GM18907 (cell line): ENCODE measurements at regions not wholly inside any gene's neighbourhood (a gene's known extent, or its start where the extent isn't known, plus 50 kb on each side); places are given as distances from the start of the nearest gene placed in this dataset.
"Not testable (repeated sequence)": the region's sequence is repeated elsewhere in the genome, so short reads cannot be mapped to it uniquely, and the experiment has no call there.

Experiments
- ATAC-seq: cut with Tn5 transposase; IDR thresholded peaks from one replicate; pipeline ENCODE4 v1.9.1; 2021; ENCODE audit warnings: mild to moderate bottlenecking, moderate library complexity; ENCODE audit not compliant: unreplicated experiment

- ATAC-seq, result no peak
These were observed 259.1 kb upstream of the MKLN1 start for GRCh38 chr7:131068604-131069021.

GRCh38 chr7:131071786-131072504 lies 255.7 kb upstream of the MKLN1 start:
- ATAC-seq, result no peak

DNA sequence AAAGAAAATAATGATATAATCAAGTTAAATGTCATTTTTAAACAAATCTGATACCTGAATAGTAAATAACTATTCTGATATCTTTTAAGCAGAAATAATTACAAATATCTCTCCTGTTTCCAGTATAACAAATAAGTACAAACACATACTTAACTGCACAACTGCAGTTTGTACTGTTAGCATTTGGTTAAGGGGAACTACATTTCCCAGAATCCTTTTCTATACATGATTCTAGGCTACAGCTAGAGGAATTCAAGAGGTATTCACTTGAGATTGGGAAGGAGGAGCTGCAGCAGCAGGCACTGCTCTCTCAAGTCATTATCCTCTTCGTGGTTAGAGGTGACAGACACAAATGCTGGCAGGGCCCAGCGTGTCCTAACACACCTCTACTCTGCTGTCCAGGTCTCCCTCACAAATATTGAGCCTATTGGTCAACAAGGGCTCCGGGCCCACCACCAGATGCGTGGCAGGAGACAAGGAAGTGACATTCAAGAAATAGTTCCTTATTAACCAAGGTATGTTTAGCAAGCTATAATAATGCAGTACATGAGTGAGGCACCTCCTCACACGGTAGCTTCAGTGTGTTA lies 255.1 kb upstream of the MKLN1 start:
- no peak for ATAC-seq

- ATAC-seq, result no peak
These were observed 253.6 kb upstream of the MKLN1 start for GRCh38 chr7:131074043-131074442.

DNA sequence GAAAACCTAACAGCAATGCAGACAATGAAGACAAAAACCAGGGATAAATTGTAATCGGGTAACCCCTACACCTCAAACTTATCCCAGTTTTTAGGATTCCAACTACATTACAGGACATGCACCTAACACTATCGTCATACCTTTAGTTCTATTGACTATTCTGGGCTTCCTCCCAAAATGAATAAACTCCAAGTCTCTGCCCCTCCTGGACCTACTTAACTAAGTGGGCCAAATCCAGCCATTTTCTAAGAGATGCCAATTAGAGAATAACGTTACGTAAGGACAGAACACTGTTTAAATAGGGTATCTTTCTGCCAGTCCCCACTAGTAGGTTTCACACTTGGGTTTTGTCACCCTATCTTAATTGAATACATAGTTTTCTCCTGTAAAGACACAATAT lies 253.1 kb upstream of the MKLN1 start:
- no peak for ATAC-seq

DNA sequence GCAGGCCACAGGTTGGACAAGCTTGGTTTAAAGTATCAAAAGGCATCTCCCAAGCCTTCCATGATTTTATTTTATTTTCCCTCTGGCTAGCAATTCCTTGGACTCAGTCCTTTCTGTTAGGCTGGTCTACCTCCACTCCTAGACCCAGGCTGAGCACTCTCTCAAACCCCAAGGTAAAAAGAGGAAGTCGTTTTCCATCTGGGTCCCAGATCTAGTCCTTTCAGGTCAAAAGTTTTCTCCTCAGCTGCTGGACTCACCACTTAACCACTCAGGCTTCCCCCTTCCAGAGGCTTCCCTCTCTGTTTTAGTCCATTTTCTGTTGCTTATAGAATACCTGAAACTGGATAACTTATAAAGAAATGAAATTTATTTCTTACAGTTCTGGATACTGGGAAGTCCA lies 252.3 kb upstream of the MKLN1 start:
- ATAC-seq, result no peak

- no peak for ATAC-seq
These were observed 251.6 kb upstream of the MKLN1 start for GRCh38 chr7:131076032-131076431.

- no peak for ATAC-seq
These were observed 250.9 kb upstream of the MKLN1 start for GRCh38 chr7:131076711-131077181.

DNA sequence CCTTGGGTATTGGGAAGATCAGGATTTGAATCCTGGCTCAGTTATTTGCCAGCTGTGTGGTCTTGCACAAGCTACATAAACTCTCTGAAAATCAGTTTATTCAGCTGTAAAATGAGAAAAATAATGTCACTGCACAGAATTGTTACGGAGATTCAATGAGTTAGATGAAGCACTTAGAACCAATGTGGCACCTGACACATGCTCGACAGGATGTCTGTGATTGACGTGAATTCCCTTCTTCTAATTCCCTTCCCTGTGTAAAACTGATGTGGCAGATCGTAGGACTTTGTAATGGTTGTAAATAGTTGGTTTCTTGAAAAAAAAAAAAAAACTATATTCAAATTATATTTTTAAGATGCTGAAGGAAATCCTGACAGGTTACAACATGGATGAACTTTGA lies 249.9 kb upstream of the MKLN1 start:
- no peak for ATAC-seq

DNA sequence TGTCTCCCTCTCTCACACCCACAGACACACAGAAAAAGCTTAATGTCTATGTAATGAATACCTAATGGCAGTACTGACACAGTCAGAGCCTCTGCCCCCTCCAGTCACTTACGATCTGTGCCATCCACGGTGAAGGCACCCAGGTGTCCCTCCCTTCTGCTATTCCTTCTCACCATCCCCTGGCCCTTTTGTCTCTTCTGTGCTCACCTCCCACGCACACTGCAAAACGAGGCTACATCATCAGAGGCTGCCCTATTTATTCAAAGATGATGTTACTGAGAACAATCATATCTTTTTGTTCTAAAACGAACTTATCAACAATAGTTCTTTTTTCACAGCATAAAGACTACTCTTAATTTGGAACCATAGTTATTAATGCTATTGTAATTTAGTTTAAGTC lies 246.9 kb upstream of the MKLN1 start:
- ATAC-seq, result no peak

DNA sequence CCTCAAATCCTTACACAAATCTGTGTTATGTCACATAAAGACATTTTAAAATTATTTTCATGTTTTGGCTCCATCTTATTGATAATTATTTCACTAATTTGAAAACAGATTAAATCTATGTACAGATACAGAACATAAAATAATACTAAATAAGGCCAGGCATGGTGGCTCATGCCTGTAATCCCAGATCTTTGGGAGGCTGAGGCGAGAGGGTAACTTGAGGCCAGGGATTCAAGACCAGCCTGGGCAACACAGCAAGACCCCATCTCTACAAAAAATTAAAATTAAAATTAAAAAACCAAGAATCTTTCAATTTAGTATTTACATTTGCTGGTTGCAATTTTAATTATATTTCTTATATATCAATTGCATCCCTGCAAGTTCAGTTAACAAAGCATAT lies 246.4 kb upstream of the MKLN1 start:
- ATAC-seq, result no peak

GRCh38 chr7:131083781-131084180 lies 243.9 kb upstream of the MKLN1 start:
- ATAC-seq, result no peak

GRCh38 chr7:131084336-131084735 lies 243.3 kb upstream of the MKLN1 start:
- not testable (repeated sequence) for ATAC-seq

- ATAC-seq, result no peak
These were observed 239.7 kb upstream of the MKLN1 start for GRCh38 chr7:131087756-131088658.

- ATAC-seq, result no peak
These were observed 237.5 kb upstream of the MKLN1 start for GRCh38 chr7:131090188-131090587.

DNA sequence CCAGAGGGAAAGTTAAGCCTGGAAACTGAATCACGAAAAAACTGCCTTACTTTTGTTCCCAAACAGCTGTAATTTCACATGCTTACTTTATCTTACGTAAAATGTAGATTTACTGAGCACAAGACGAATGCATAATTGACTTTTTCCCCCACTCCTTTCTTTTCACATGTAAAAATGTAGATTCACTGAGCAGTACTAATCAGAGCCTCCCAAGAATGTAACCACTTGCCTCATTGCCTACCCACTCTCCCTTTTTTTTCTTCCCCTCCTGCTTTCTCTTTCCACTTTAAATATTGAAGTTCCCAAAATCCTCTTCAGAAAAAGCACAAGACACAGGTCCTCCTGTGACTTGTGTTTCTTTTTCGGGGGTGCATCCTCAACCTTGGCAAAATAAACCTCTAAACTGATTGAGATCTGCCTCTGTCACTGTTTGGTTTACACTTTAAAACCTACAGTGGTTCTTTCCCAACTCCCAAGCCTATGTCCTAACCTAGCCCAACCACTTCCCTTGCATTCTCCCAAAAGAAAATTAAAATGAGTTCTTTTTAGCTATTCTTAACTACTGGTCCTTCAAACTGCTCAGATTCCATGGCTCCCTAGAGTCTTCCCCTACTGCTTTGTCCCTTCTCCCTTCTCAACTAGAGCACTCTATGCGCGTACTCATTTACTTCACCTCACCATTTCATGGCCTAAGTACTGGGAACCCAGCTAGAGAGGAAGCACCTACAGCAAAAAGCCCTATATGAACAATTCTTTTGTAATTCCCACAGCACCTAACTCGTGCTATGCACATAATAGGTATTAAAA lies 236.6 kb upstream of the MKLN1 start:
- ATAC-seq, result no peak

DNA sequence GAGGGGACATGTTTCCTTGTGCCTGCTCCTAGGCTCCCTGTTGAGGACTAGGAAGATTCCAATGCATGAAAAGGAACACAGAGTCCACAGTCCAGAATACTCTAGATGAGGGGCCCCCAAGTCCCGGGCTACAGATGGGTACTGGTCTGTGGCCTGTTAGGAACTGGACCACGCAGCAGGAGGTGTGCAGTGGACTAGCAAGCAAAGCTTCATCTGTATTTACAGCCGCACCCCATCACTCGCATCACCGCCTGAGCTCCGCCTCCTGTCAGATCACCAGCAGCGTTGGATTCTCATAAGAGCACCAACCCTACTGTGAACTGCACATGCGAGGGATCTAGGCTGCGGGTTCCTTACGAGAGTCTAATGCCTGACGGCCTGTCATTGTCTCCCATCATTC lies 233.0 kb upstream of the MKLN1 start:
- no peak for ATAC-seq

DNA sequence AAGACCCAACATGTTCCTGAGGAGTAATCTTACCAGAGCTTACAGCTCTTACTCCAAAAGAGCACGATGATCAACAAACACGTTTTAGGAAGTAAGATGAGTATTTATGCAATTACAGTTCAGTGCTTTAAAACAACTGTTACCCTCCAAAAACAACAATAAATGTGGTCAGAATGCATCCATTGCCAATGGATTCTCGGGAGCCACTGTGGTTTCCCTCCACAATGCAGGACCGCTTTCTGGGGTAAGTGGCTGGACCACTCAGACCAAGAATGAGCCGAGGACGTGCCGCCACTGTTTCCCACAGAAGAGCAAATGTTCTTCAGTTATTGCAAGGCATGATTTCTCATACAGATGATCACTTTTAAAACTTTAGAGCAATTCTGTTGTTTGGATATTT lies 232.3 kb upstream of the MKLN1 start:
- no peak for ATAC-seq

DNA sequence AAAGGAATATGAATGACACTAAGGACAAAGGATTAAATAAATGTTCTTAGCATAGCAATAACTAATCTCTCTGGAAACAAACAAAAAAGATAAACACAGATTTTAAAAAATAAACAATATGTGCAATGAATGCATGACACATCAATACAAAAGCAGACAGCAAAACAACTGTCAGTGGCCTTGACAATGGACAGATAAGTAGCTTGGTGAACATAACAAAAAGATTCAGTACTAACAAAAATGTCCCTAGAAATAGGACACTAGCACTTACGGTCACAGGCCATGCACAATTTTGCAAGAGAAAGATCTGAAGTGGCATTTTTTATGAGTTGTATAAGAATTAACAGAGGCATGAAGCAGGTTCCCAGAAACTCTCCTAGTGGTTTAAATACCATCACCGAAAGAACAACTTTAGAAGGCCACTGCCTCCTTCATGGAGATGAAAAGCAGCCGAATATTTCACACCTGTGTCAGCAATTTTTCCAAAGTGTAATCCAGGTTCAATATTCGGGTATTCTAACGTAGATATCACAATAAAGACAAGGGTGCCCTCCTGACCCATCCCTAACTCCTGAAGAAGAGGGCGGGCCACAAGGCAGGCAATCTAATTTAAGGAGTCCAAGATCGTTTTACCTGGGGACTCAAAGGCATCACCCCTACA lies 231.3 kb upstream of the MKLN1 start:
- ATAC-seq, result no peak

- ATAC-seq, result no peak
These were observed 229.9 kb upstream of the MKLN1 start for GRCh38 chr7:131097662-131098376.
